ENCODE measurements at regions not wholly inside any gene's neighbourhood (a gene's known extent, or its start where the extent isn't known, plus 50 kb on each side); places are given as distances from the start of the nearest gene placed in this dataset.
A peak's percentile ranks its signal among the peaks of the same experiment; 100 is the strongest.
"Not testable (repeated sequence)": the region's sequence is repeated elsewhere in the genome, so short reads cannot be mapped to it uniquely, and the experiment has no call there.

- not testable (repeated sequence) for DNase-seq (ENCODE audit: low spot score)
Measured at GRCh38 chr7:17440025-17440784, 141.8 kb downstream of the AHR start.

GRCh38 chr7:17440831-17441230, 142.4 kb downstream of the AHR start:
- no peak for DNase-seq (ENCODE audit: low spot score)

- no peak for DNase-seq (ENCODE audit: low spot score)
Measured at GRCh38 chr7:17441557-17441956, 143.1 kb downstream of the AHR start.

DNA sequence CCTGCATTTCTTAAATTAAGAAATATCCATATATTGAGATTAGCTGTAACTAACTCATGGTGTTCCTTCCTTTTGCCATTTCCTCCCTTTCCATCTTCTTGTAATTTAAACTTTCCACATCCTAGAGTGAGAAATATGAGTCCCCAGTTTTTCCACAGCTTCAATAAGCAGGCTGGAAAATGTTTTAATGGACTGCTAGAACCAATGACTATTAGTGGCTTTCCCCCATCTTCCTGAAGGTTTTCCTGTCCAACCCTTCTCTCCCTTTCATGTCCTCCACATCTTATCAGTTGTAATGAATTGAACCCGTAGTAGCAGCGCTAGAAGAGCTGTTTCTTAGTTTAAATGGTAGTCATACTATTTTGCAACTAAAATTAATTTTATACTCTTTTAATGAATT, 145.7 kb downstream of the AHR start:
- DNase-seq (ENCODE audit: low spot score): no peak

DNA sequence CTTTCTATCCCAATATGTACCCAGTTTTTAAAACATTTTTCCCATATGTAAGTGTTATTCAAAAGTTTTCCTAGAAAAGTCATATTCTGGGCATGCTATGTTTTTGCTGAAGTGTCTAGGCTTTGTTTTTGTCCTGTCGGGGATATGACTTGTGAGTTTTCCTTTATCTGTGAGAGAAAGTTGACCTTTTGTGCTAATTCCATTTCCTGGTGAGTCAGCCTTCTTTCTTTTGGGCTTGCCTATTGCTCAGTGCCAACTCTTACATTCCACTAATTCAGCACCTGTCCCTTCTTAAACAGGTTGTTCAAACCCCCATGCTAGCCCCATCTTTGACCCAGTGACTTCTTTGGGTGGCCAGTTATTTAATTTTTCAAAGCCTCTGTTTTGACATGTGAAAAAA, 146.2 kb downstream of the AHR start:
- peak; percentile 6 for DNase-seq (ENCODE audit: low spot score)

- no peak for DNase-seq (ENCODE audit: low spot score)
Measured at GRCh38 chr7:17446340-17446739, 147.9 kb downstream of the AHR start.

DNA sequence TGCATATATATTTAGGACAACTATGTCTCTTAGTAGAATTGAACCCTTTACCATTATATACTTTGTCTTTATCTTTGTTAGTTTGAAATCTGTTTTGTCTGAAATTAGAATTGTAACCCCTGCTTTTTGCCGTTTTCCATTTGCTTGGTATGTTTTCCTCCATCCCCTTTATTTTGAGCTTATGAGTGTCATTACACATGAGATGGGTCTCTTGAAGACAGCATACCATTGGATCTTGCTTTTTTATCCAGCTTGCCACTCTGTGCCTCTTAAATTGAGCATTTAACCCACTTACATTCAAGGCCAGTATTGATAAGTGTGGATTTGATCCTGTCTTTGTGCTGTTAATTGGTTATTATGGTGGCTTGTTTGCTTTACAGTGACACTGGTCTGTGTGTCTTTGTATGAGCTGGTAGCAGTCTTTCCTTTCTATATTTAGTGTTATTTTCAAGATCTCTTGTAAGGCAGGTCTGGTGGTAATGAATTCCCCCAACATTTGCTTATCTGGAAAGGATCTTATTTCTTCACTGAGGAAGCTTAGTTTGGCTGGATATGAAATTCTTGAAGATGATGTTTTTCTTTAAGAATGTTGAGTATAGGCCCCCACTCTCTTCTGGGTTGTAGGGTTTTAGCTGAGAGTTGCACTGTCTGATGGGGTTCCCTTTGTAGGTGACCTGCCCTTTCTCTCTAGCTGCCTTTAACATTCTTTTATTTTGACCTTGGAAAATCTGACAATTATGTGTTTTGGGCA, 149.5 kb downstream of the AHR start:
- DNase-seq (ENCODE audit: low spot score): no peak

DNA sequence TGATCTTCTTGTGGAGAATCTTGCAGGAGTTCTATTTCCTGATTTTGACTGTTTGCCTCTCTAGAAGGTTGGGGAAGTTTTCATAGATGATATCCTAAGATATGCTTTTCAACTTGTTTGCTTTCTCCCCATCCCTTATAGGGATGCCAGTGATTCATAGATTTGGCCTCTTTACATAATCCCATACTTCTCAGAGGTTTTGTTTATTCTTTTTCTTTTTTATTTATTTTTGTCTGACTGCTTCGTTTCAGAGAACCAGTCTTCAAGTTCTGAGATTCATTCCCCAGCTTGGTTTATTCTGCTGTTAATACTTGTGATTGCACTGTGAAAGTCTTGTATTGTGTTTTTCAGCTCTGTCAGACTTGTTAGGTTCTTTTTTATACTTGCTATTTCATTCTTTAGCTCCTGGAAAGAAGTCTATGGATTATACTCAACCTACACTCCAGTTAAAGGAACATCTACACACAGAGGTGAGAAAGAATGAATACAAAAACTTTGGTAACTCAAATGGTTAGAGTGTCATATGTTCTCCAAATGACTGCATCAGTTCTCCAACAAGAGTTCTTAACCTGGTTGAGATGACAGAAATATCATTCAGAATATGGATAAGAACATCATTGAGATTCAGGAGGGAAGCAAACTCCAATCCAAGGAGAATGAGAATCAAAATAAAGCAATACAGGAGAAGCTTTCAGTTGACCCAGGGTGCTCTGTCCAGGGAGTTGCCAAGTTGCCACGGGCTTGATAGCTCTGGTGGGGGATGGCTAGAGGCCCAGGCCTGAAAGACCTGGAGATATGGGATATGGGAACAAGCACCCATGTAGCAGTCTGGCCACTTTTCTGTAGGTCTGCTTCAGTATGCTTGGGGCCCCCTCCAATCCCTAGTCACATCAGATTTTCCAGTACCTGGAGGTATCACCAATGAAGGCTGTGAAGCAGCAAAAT, 150.3 kb downstream of the AHR start:
- DNase-seq (ENCODE audit: low spot score): no peak

- no peak for DNase-seq (ENCODE audit: low spot score)
Measured at GRCh38 chr7:17456541-17456940, 158.1 kb downstream of the AHR start.

GRCh38 chr7:17460001-17460400, 161.5 kb downstream of the AHR start:
- no peak for DNase-seq (ENCODE audit: low spot score)

- no peak for DNase-seq (ENCODE audit: low spot score)
Measured at GRCh38 chr7:17460665-17461064, 162.2 kb downstream of the AHR start.

GRCh38 chr7:17462131-17462631, 163.7 kb downstream of the AHR start:
- no peak for DNase-seq (ENCODE audit: low spot score)

DNA sequence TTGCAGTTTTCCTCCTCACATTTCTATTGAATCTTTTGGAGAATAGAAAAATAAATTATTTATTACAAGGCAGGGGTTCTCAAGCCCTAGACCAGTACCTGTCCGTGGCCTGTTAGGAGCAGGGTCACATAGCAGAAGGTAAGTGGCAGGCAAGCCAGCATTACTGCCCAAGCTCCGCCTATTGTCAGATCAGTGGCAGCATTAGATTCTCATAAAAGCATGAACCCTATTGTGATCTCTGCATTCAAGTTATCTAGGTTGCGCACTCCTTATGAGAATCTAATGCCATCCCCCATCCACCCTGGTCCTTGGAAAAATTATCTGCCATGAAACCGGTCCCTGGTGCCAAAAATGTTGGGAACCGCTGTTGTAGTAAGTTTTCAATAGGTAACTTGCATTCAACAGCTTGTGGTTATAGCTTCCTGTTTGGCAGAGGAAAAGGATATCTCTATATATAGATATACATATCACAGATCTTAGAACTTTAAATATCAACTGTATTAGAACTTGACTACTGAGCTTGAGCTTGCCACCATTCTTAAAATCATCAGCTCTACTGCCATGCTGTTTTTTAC, 165.1 kb downstream of the AHR start:
- DNase-seq (ENCODE audit: low spot score): no peak

GRCh38 chr7:17466216-17466615, 167.8 kb downstream of the AHR start:
- no peak for DNase-seq (ENCODE audit: low spot score)

- no peak for DNase-seq (ENCODE audit: low spot score)
Measured at GRCh38 chr7:17467386-17467945, 169.0 kb downstream of the AHR start.

GRCh38 chr7:17471325-17471724, 172.9 kb downstream of the AHR start:
- DNase-seq (ENCODE audit: low spot score): no peak

- no peak for DNase-seq (ENCODE audit: low spot score)
Measured at GRCh38 chr7:17472518-17472917, 174.1 kb downstream of the AHR start.

- no peak for DNase-seq (ENCODE audit: low spot score)
Measured at GRCh38 chr7:17472939-17473338, 174.5 kb downstream of the AHR start.

GRCh38 chr7:17474724-17475344, 176.4 kb downstream of the AHR start:
- peak; percentile 2 for DNase-seq (ENCODE audit: low spot score)

DNA sequence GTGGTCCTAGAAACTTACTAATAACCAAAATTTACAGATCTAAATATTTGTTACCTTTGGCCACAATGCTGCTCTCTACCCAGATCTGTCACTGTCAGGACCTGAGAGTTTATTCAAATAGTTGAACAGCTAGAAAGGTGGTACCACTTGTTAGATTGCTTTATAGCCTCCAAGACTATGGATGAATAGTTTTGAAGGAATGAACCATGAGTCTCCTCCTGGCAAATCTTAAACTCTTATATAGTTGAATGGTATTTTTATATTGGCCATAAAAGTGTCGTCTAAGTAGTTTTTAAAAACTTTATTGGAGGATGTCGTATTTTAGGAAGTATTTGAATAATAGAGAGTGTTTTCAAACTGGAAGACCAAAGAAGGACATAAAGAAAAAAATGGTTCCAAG, 178.7 kb downstream of the AHR start:
- no peak for DNase-seq (ENCODE audit: low spot score)

DNA sequence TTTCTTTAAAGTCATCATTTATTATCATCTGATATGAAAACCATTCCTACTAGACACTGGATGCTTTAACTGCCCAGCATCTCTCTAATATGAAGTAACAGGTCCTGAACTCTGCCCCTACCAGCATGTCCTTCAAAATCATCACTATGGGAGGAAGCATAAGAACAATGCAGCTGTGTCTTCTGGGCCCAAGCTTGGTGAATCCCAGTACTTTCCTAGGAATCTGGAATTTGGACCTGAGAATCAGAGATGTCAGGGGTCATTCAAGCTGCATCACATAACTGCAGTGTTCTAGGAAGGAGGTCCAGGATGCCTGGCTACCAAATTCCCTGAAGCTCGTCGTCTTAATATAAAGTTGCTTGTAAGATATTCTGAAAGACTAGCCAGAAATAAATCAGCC, 182.7 kb downstream of the AHR start:
- DNase-seq (ENCODE audit: low spot score): no peak
